HG03097 (cell line): ENCODE measurements at regions not wholly inside any gene's neighbourhood (a gene's known extent, or its start where the extent isn't known, plus 50 kb on each side); places are given as distances from the start of the nearest gene placed in this dataset.

Source experiments
- ATAC-seq: cut with Tn5 transposase; IDR thresholded peaks from one replicate; pipeline ENCODE4 v1.9.1; 2021; ENCODE audit not compliant: unreplicated experiment, low FRiP score

- no peak for ATAC-seq
Measured at GRCh38 chr6:22041797-22042480, 254.9 kb downstream of the PRL start.

GRCh38 chr6:22042706-22043105, 254.1 kb downstream of the PRL start:
- ATAC-seq = no peak

DNA sequence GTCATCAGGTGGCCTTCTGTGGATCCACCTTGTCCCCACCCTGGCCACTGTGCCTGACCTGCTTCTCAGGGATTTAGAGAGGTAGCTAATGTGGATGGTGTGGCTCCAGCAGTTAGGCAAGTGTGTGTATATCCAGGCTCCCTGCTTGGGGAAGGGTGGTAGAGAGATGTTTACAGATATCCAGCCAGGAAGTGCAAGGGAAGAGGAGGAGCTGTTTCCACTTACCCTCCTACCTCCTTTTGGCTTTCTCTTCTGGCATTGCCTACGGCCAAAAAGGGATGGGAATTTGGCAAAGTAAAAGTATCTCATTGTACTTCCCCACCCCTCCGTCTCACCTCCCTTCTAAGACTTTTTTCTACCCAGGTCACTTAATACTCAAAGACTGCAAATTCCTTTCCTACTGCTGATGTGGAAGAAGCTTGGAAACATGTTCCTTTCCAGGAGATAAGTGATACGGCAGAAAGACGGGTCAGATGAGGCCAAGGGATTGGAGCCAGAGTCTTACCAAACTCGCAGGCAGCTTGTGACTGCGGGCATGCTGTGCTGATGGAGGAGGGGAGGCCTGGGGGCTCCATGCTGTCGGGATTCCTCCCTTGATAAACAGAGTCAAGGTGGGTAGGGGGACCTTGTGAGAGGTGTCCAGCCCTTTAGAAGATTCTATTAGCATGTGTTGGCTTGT, 253.4 kb downstream of the PRL start:
- ATAC-seq = no peak

GRCh38 chr6:22045261-22045912, 251.4 kb downstream of the PRL start:
- ATAC-seq = no peak

- ATAC-seq = no peak
Measured at GRCh38 chr6:22049002-22049401, 247.8 kb downstream of the PRL start.

- ATAC-seq = no peak
Measured at GRCh38 chr6:22053391-22053997, 243.3 kb downstream of the PRL start.

DNA sequence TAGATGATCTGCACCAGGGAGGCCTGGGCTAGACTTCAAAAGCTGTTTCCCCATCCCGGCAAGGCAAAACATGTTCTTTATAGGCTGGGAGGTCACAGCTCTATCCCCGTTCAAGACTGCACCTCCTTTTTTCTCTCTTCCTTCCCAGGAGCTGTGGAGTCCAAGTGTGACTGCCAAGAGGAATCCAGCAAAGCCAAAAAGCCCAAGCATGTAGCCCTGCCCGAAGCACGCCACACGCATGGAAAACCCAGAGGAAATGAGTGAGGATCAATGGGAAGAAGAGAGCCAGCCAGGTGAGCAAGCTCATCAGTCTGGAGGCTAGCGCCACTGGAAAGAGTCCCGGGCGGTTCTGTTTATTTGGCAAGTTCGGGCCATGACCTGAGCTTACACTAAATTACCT, 240.4 kb downstream of the PRL start:
- ATAC-seq = no peak

DNA sequence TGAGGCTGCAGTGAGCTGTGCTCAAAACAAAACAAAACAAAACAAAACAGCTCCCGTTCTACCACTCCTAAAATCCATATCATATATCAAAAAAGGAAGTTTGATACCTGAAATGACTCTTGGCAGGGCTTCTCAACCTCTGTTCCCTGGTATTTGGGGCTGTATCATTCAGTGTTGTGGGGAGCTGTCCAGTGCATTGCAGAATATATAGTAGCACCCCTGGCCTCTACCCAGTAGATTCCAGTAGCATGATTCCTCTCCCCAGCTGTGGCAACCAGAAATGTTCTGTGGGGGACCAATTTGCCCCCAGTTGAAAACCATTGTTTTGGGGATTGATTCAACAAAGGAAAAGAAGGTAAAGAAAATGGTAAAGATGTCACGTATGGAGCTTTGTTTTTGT, 238.9 kb downstream of the PRL start:
- no peak for ATAC-seq

DNA sequence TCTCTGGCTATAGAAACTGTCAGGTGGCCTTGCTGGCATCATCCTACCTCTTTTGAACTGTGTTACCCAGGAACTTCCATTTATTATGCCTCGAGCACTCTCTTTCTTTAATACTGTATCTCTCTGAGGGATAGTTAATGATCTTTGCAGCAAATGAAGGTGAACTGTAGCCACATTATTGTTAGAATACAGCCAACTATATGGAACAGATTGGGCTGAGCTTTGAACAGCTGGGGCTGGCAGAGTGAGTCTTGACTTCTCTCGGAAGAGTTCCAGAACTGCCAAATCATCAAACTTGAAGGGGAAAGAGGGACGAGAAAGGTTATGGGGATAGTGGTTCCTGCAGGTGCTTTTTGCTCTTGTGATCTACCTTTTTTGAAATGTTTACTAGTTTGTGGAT, 237.7 kb downstream of the PRL start:
- ATAC-seq = no peak

- no peak for ATAC-seq
Measured at GRCh38 chr6:22059946-22060345, 236.9 kb downstream of the PRL start.

GRCh38 chr6:22062807-22063408, 233.9 kb downstream of the PRL start:
- ATAC-seq = peak; percentile 56

- no peak for ATAC-seq
Measured at GRCh38 chr6:22064558-22064957, 232.3 kb downstream of the PRL start.

GRCh38 chr6:22067122-22067521, 229.7 kb downstream of the PRL start:
- no peak for ATAC-seq

GRCh38 chr6:22067671-22068070, 229.2 kb downstream of the PRL start:
- no peak for ATAC-seq

GRCh38 chr6:22068561-22069305, 228.1 kb downstream of the PRL start:
- ATAC-seq = peak; percentile 54

- ATAC-seq = no peak
Measured at GRCh38 chr6:22069306-22069800, 227.5 kb downstream of the PRL start.

DNA sequence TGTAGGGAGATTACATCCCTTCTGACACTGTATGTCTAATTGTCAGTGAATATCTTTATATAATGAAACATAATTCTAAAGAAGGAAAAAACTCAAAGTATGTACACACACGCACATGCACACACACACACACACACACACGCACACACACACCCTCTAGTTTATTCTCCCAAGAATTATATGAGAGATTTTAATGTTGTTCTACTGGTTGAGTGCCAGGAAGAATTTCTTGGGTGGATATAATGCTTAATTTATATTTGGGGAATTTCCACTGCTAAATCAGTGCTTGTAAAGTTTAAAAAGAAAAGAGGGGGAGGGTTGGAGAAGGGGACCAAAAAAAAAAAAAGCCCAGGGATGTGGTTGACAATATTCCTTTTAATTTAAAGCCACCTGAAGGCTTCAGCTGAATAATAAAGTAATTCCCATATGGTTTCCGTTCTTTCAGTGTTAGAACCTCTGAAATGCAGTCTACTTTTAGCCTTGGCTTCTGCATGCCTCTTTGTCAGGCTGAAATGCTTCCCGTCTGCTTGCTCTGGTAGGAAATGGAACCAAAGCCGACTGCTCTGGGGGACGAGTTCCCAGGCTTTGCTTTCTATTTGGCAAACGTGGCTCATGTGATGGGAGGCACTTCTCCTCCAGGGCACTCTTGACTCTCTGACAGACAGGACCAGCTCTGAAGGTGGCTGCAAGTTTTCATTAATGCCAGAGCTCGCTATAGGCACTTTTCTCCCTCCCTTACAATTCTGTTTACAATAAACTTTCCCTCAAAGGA, 225.4 kb downstream of the PRL start:
- ATAC-seq = no peak

DNA sequence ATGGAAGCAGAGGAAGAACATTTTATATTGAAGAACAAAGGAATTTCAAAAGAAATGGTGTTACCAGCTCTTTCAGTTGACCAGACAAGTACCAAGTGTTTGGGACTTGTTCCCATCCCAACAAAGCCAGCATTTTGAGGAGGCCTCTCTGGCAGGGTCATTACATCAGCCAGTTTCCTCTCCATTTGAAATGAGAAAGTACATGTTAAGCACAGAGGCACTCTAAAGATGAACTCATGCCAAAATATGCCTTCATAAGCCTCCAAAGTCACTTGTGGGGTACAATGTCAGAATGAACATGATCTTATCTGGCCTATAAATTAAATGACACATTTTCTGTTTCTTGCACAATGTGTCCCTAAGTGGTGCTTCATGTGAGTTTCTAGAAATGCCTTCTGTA, 223.9 kb downstream of the PRL start:
- ATAC-seq = no peak

DNA sequence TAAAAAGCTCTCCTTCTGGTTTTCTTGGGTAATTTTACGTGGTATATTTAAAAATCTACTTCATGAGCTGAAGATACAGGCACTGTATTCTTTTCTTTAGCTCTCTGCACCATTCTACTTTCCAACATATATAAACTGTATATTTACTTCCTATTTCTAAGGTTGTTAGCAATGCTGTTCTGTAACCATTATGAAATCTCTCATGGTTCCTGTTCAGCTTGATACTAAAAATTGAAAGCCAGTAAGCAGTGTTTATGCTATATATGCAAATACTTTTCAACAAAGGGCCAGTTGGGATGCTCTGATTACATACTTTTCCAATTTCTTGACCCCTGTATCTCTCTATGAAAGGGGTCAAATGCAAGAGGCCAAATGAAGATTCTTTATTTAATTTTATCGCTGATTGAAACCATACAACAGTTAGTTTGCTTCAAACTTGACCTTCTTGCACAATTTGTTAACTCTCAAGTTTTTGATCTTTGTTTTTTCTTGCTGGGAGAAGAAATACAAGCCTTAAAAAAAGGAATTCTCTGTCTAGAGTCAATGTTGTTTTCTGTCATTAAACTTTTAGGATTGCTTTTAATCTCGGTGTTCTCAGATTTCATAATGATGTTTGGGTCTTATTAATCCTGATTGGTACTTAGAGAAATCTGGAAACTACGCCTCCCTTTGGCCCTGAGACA, 223.2 kb downstream of the PRL start:
- no peak for ATAC-seq
